CD4-positive, CD25-positive, alpha-beta regulatory T cell (primary cell): ENCODE measurements at regions not wholly inside any gene's neighbourhood (a gene's known extent, or its start where the extent isn't known, plus 50 kb on each side); places are given as distances from the start of the nearest gene placed in this dataset.

Experiments used
- ATAC-seq, 2 donors: fragments of 150-1000 bp; cut with Tn5 transposase; one replicate each; pipeline ENCODE4 v1.10.0; 2021; ENCODE audit warnings: low read depth in 2 of 2, moderate number of reproducible peaks in 2 of 2, moderate library complexity in 1 of 2
- DNase-seq, 3 donors: peaks; one replicate each; pipeline versions ENCODE4 v3.0.0 to v3.0.0-alpha.2; 2012 to 2022; ENCODE audit warnings: mixed read lengths in 1 of 3
- H3K27ac ChIP-seq: one replicate; pipeline ENCODE4 v1.7.0; 2013; ENCODE audit warnings: mild to moderate bottlenecking, low read length; ENCODE audit not compliant: insufficient read depth, poor library complexity, severe bottlenecking
- H3K27me3 ChIP-seq: one replicate; pipeline ENCODE4 v1.7.0; 2013; ENCODE audit warnings: low read length; ENCODE audit not compliant: control insufficient read depth, insufficient read depth
- H3K36me3 ChIP-seq: one replicate; pipeline ENCODE4 v1.7.0; 2013; ENCODE audit warnings: mild to moderate bottlenecking, low read length, moderate library complexity; ENCODE audit not compliant: control insufficient read depth, insufficient read depth
- H3K4me1 ChIP-seq: 2 replicates; pipeline ENCODE4 v1.7.0; 2013; ENCODE audit warnings: mild to moderate bottlenecking, low read length; ENCODE audit not compliant: insufficient read depth, control insufficient read depth, poor library complexity, severe bottlenecking
- H3K4me3 ChIP-seq: one replicate; pipeline ENCODE4 v1.7.0; 2013; ENCODE audit warnings: low read depth, mild to moderate bottlenecking, low read length, moderate library complexity
- H3K9me3 ChIP-seq, 2 experiments: 1 replicate in 1 of 2; 2 replicates in 1 of 2; pipeline ENCODE4 v1.7.0; 2013; ENCODE audit warnings: low read length in 2 of 2, mild to moderate bottlenecking in 1 of 2, moderate library complexity in 1 of 2; ENCODE audit not compliant: control insufficient read depth in 2 of 2
- H3K27ac Mint-ChIP-seq, 3 donors: one replicate each; pipeline ENCODE4 v1.8.0; 2020 to 2022; ENCODE audit warnings: mild to moderate bottlenecking in 3 of 3, mixed read lengths in 3 of 3, moderate library complexity in 2 of 3
- H3K27me3 Mint-ChIP-seq: one replicate; pipeline ENCODE4 v1.8.0; 2022; ENCODE audit warnings: mild to moderate bottlenecking, mixed read lengths
- H3K36me3 Mint-ChIP-seq: one replicate; pipeline ENCODE4 v1.8.0; 2020; ENCODE audit warnings: mixed read lengths
- H3K4me1 Mint-ChIP-seq, 4 donors: one replicate each; pipeline ENCODE4 v1.8.0; 2020 to 2022; ENCODE audit warnings: mixed read lengths in 4 of 4, mild to moderate bottlenecking in 1 of 4
- H3K4me3 Mint-ChIP-seq, 4 donors: one replicate each; pipeline ENCODE4 v1.8.0; 2020 to 2022; ENCODE audit warnings: mild to moderate bottlenecking in 4 of 4, mixed read lengths in 4 of 4, moderate library complexity in 3 of 4
- H3K9me3 Mint-ChIP-seq, 7 donors: one replicate each; pipeline ENCODE4 v1.8.0; 2020 to 2022; ENCODE audit warnings: mixed read lengths in 7 of 7, mild to moderate bottlenecking in 3 of 7, moderate library complexity in 2 of 7

DNA sequence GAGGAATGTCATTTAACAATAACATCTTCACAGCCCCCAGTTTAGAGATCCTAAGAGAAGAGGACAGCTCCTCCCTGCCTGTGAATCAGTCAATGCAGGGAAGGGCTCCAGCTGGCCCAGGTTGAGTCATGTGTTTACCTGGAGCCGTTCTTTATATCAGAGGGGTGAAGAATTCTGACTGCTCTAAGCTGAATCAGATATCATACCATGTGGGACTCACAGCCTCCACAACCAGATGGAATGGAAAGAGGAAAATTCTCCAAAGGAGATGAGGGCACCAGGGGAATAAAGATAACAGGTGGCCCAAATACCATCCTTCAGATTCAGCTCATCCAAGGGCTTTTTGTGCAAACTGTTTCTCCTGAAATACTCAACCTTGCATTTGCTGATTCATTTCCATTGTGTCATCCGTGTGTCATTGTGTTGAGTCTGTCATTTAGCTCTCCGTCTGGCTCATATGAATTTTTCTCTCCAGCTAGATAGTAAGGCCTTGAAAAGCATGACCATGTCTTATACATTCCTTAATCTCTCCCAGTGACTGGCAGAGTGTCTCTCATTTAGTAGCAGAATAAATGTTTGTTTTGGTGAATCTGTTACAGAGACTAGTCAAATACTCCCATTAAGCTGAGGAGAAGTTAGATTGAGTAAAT is 217.9 kb downstream of the RFC3 start:
- H3K4me3 ChIP-seq = no peak overlapping the region
- no peaks in the 10 kb centered on the region for H3K27me3 ChIP-seq
- Mint-ChIP-seq H3K27me3 (peaks cover 4% of the 10 kb centered on the region), H3K4me3 (no peak overlapping the region), H3K36me3 (no peaks in the 10 kb centered on the region), H3K27ac (no peak overlapping the region), H3K9me3 (peaks cover 0 to 9% (median 4%) of the 10 kb centered on the region in 7 donors), H3K4me1 (no peaks in the 10 kb centered on the region)
- H3K27ac ChIP-seq = no peak overlapping the region
- no peaks in the 10 kb centered on the region for H3K9me3 ChIP-seq
- ATAC-seq = no peak
- H3K36me3 ChIP-seq = no peaks in the 10 kb centered on the region
- H3K4me1 ChIP-seq = no peaks in the 10 kb centered on the region
- no peak for DNase-seq

DNA sequence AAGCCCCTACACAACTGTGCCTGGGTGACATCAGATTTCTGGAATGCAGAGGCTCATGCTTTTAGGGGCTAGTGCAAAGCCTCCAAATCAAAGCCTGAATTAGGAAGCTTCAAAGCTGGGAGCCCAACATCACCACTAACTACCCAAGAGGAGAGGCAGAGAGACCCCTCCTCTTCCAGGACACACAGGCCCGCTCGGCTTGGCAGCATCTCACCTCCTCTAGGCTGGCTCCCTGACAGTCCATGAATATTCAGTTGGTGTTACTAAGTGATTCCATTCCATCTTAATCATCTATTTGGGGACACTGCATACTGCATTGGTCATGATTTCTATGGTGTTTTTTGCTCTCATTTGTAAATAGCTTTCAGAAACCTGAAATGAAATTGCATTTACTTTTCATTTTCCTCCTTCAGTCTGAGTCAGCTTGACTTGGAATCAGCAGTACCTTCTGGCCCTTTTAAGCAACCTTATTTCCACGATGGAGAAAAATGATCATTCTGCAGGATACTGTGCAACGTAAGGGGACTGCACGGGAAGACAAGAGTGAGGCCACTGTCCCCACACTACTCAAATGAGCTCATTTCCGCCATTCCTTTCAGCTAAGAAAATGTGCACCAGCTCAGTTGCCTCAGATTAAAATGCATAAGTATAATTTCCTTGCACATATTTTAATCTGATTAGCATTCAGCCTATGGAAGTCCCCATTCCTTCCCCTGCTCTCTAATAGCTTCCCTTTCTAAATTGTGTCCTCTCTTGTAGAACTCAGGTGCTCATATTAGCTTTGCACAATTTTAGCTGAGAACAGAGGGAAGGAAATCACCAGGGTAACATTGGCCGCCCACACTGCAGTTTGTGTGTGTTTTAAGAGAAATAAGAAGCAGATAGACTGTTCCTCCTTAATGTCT is 219.9 kb downstream of the RFC3 start:
- no peak for ATAC-seq
- H3K27ac Mint-ChIP-seq = no peak overlapping the region
- peaks cover 0 to 5% (median 3%) of the 10 kb centered on the region in 7 donors for H3K9me3 Mint-ChIP-seq
- H3K4me3 ChIP-seq = no peak overlapping the region
- H3K4me1 ChIP-seq = no peaks in the 10 kb centered on the region
- H3K27me3 Mint-ChIP-seq = peaks cover 4% of the 10 kb centered on the region
- no peak overlapping the region for H3K4me3 Mint-ChIP-seq
- no peaks in the 10 kb centered on the region for H3K27me3 ChIP-seq
- no peaks in the 10 kb centered on the region for H3K4me1 Mint-ChIP-seq
- no peaks in the 10 kb centered on the region for H3K36me3 ChIP-seq
- no peak for DNase-seq
- H3K27ac ChIP-seq = no peak overlapping the region
- H3K9me3 ChIP-seq = no peaks in the 10 kb centered on the region
- no peaks in the 10 kb centered on the region for H3K36me3 Mint-ChIP-seq

DNA sequence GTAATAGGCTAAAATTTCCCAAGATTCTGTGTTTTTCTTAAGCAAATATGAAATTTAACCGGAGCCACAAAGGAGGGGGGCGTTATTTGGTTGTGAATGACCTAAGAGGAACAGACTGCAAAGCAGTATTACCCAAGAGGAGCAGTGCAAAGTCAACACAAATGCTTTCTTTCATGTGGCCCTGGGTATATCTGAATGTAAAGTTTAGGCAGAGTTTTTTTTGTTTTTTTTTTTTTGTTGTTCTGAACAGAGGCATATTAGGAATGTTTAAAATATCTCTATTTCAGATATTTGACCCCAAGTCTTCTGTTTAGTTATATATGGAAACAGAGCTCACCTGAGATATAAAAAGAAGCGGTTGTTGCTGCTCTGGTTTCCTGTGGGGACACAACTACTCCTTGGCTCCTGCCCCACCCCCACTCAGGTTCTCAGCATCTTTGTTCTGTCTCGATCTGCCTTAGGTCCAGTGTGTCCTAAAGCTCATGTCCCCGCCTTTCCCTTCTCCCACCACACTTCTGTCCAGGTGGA is 220.7 kb downstream of the RFC3 start:
- no peaks in the 10 kb centered on the region for H3K36me3 Mint-ChIP-seq
- no peak overlapping the region for H3K4me3 ChIP-seq
- no peak for ATAC-seq

DNA sequence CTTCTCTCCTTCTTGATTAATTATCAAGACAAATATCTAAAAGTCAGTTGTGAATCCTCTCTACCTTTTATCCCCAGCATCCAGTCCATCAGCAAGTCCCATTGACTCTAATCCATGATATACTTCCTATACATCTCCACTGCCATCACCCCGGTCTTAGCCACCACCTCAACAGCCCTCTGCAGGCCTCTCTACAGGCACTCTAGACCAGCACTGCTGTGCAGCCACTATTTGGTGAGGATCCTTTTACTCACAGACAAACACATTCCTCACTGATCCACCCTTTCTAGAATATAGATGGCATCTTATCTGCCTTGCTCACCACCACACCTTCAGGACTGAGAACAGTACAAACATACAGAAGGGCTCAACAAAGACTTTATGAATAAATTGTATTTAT is 221.7 kb downstream of the RFC3 start:
- H3K9me3 ChIP-seq = no peaks in the 10 kb centered on the region
- Mint-ChIP-seq H3K9me3 (peaks cover 0 to 7% (median 2%) of the 10 kb centered on the region in 7 donors), H3K4me3 (no peak overlapping the region), H3K27ac (peak overlapping the region in 1 of 3 donors; percentile 12), H3K36me3 (no peaks in the 10 kb centered on the region), H3K27me3 (peaks cover 4% of the 10 kb centered on the region), H3K4me1 (no peaks in the 10 kb centered on the region)
- no peak overlapping the region for H3K27ac ChIP-seq
- ATAC-seq (no peak), DNase-seq (no peak)
- no peaks in the 10 kb centered on the region for H3K4me1 ChIP-seq
- H3K27me3 ChIP-seq = no peaks in the 10 kb centered on the region
- no peak overlapping the region for H3K4me3 ChIP-seq
- no peaks in the 10 kb centered on the region for H3K36me3 ChIP-seq

More for the DNA sequence above, 220.7 kb downstream of the RFC3 start:
- Mint-ChIP-seq H3K4me1 (no peaks in the 10 kb centered on the region), H3K9me3 (peaks cover 0 to 7% (median 3%) of the 10 kb centered on the region in 7 donors), H3K27me3 (peaks cover 4% of the 10 kb centered on the region), H3K4me3 (no peak overlapping the region), H3K27ac (no peak overlapping the region)
- DNase-seq = no peak
- Histone ChIP-seq H3K9me3 (no peaks in the 10 kb centered on the region), H3K27ac (no peak overlapping the region), H3K27me3 (no peaks in the 10 kb centered on the region), H3K4me1 (no peaks in the 10 kb centered on the region), H3K36me3 (no peaks in the 10 kb centered on the region)

DNA sequence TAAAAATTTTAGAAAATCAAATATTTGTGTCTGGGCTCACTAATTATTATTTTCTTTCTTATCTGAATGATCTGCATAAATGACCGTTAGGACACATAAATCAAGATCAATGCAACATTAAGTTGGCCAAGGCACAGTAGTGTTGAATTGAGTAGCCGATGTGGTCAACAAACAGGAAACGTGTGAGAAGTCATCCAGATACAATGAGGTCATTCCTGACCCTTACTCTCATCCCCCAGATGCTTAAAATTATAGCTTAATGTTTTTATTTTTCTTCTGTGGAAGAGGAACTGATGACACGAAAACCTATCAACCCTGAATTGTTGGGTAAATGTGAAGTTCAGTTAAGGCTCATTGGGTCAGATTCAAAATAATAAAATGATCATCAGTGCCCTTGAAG is 222.9 kb downstream of the RFC3 start:
- Mint-ChIP-seq H3K4me1 (no peaks in the 10 kb centered on the region), H3K27ac (no peak overlapping the region), H3K9me3 (peaks cover 0 to 4% (median 2%) of the 10 kb centered on the region in 7 donors), H3K27me3 (peaks cover 4% of the 10 kb centered on the region), H3K36me3 (no peaks in the 10 kb centered on the region), H3K4me3 (no peak overlapping the region)
- ATAC-seq (no peak), DNase-seq (no peak)
- H3K36me3 ChIP-seq = no peaks in the 10 kb centered on the region
- no peaks in the 10 kb centered on the region for H3K27me3 ChIP-seq
- H3K9me3 ChIP-seq = no peaks in the 10 kb centered on the region
- no peak overlapping the region for H3K27ac ChIP-seq
- H3K4me1 ChIP-seq = no peaks in the 10 kb centered on the region
- no peak overlapping the region for H3K4me3 ChIP-seq

DNA sequence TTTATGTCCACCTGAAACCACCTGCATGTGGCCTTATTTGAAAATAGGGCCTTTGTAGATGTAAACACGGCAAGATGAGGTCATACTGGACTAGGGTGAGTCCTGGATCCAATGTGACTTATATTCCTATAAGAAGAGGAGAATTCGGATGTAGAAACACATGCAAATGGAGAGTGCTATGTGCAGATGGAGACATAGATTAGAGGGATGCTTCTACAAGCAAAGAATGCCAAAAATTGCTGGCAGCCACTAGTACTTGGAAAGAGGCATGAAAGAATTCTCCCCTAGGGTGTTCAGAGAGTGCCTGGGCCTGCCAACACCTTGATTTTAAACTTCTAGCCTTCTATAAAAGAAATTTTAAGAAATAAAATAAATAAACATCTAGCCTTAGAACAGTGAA is 226.1 kb downstream of the RFC3 start:
- H3K27ac ChIP-seq = no peak overlapping the region

DNA sequence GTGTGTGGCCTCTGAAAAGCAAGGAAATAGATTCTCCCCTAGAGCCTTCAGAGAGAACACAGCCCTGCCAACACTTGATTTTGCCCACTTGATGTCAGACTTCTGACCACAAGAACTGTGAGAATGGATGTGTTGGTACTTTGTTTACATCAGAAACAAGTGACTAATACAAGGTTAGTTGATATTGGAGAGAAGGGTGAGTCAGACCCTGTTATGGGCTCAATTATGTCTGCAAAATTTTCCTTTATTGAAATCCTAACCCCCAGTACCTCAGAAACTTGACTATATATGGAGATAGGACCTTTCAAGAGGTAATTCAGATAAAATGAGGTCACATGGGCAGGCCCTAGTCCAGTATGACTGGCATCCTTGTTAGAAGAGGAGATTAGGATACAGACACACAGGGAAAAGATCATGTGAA is 226.7 kb downstream of the RFC3 start:
- peaks cover 0 to 8% (median under 1%) of the 10 kb centered on the region in 7 donors for H3K9me3 Mint-ChIP-seq
- H3K27me3 Mint-ChIP-seq = no peaks in the 10 kb centered on the region
- ATAC-seq (no peak), DNase-seq (no peak)
- no peaks in the 10 kb centered on the region for H3K4me1 ChIP-seq
- H3K27ac ChIP-seq = no peak overlapping the region
- no peaks in the 10 kb centered on the region for H3K9me3 ChIP-seq
- no peaks in the 10 kb centered on the region for H3K36me3 Mint-ChIP-seq
- H3K27ac Mint-ChIP-seq = no peak overlapping the region
- H3K4me3 Mint-ChIP-seq = no peak overlapping the region
- no peaks in the 10 kb centered on the region for H3K4me1 Mint-ChIP-seq
- H3K4me3 ChIP-seq = no peak overlapping the region
- no peaks in the 10 kb centered on the region for H3K36me3 ChIP-seq
- H3K27me3 ChIP-seq = no peaks in the 10 kb centered on the region

More for the DNA sequence above, 226.1 kb downstream of the RFC3 start:
- Histone ChIP-seq H3K4me1 (no peaks in the 10 kb centered on the region), H3K4me3 (no peak overlapping the region), H3K36me3 (no peaks in the 10 kb centered on the region), H3K27me3 (no peaks in the 10 kb centered on the region), H3K9me3 (no peaks in the 10 kb centered on the region)
- H3K4me1 Mint-ChIP-seq = no peaks in the 10 kb centered on the region
- no peak overlapping the region for H3K4me3 Mint-ChIP-seq
- no peak overlapping the region for H3K27ac Mint-ChIP-seq
- H3K36me3 Mint-ChIP-seq = no peaks in the 10 kb centered on the region
- ATAC-seq (no peak), DNase-seq (no peak)
- no peaks in the 10 kb centered on the region for H3K27me3 Mint-ChIP-seq
- H3K9me3 Mint-ChIP-seq = peaks cover 0 to 8% (median 0%) of the 10 kb centered on the region in 7 donors
